Erythroblast (primary cell): ENCODE measurements at regions not wholly inside any gene's neighbourhood (a gene's known extent, or its start where the extent isn't known, plus 50 kb on each side); places are given as distances from the start of the nearest gene placed in this dataset.

Experiments used
- DNase-seq, 2 experiments: peaks; one replicate each; lab custom pipeline; 2025; lab: John Stamatoyannopoulos, UW
- GATA1 ChIP-seq: IDR thresholded peaks from 2 replicates; pipeline ENCODE4 v1.6.1; 2011; ENCODE audit warnings: low read depth, mild to moderate bottlenecking, control low read depth, low read length, moderate library complexity
- POLR2A ChIP-seq: IDR thresholded peaks from 2 replicates; pipeline ENCODE4 v1.6.1; 2011; ENCODE audit warnings: mild to moderate bottlenecking, low read length

GRCh38 chr11:121946514-121946913 is 169.5 kb downstream of the BLID start:
- TF ChIP-seq GATA1 (no peak), POLR2A (no peak)
- DNase-seq: no peak

GRCh38 chr11:121944556-121945230 is 171.3 kb downstream of the BLID start:
- no peak for DNase-seq
- TF ChIP-seq POLR2A: no peak
- TF ChIP-seq GATA1: no peak

- no peak for DNase-seq
- TF ChIP-seq GATA1 (no peak), POLR2A (no peak)
Measured at GRCh38 chr11:121938076-121938475, 177.9 kb downstream of the BLID start.

- no peak for TF ChIP-seq GATA1
- no peak for DNase-seq
Measured at GRCh38 chr11:121936781-121937447, 179.1 kb downstream of the BLID start.

GRCh38 chr11:121936370-121936769 is 179.6 kb downstream of the BLID start:
- no peak for DNase-seq
- TF ChIP-seq GATA1: no peak
- TF ChIP-seq POLR2A: no peak

GRCh38 chr11:121933694-121934093 is 182.3 kb downstream of the BLID start:
- no peak for DNase-seq
- no peak for TF ChIP-seq POLR2A
- TF ChIP-seq GATA1: no peak

- TF ChIP-seq POLR2A: no peak
- DNase-seq: no peak
Measured at GRCh38 chr11:121933294-121933693, 182.7 kb downstream of the BLID start.

GRCh38 chr11:121932646-121933185 is 183.3 kb downstream of the BLID start:
- DNase-seq: no peak
- TF ChIP-seq GATA1 (no peak), POLR2A (no peak)

- TF ChIP-seq POLR2A (no peak), GATA1 (no peak)
- no peak for DNase-seq
Measured at GRCh38 chr11:121931748-121932352, 184.2 kb downstream of the BLID start.

- no peak for DNase-seq
- TF ChIP-seq GATA1 (no peak), POLR2A (no peak)
Measured at GRCh38 chr11:121931121-121931520, 184.9 kb downstream of the BLID start.

GRCh38 chr11:121930004-121930965 is 185.7 kb downstream of the BLID start:
- DNase-seq: no peak

GRCh38 chr11:121929581-121929980 is 186.4 kb downstream of the BLID start:
- DNase-seq: no peak
- no peak for TF ChIP-seq GATA1
- TF ChIP-seq POLR2A: no peak

More at GRCh38 chr11:121930004-121930965, 185.7 kb downstream of the BLID start:
- no peak for TF ChIP-seq POLR2A
- no peak for TF ChIP-seq GATA1

- TF ChIP-seq POLR2A: no peak
Measured at GRCh38 chr11:121928597-121929580, 187.1 kb downstream of the BLID start.

GRCh38 chr11:121927789-121928188 is 188.2 kb downstream of the BLID start:
- TF ChIP-seq GATA1: no peak
- no peak for TF ChIP-seq POLR2A
- DNase-seq: no peak

More at GRCh38 chr11:121928597-121929580, 187.1 kb downstream of the BLID start:
- DNase-seq: no peak
